ENCODE measurements at regions not wholly inside any gene's neighbourhood (a gene's known extent, or its start where the extent isn't known, plus 50 kb on each side); places are given as distances from the start of the nearest gene placed in this dataset.

GRCh38 chr1:79530055-79530454, 523.5 kb upstream of the ADGRL4 start:
- no peaks in the 10 kb centered on the region for H3K36me3 ChIP-seq (ENCODE audit: insufficient read depth, low read length)
- DNase-seq (no peak), ATAC-seq (ENCODE audit: poor library complexity) (no peak)
- H3K9me3 ChIP-seq (ENCODE audit: control insufficient read depth in 1 of 2, insufficient read depth in 1 of 2, low read length in 2 of 2) = no peaks in the 10 kb centered on the region
- intact Hi-C loops (cut with DNase I, micrococcal nuclease) = no loop called here
- H3K27ac Mint-ChIP-seq = no peak overlapping the region
- H3K27ac ChIP-seq (ENCODE audit: low read depth in 1 of 2, low read length in 2 of 2) = no peak overlapping the region
- H3K27me3 Mint-ChIP-seq = no peaks in the 10 kb centered on the region
- POLR2A ChIA-PET = no interaction called here
- no peak for TF ChIP-seq CTCF (IDR thresholded peaks at IDR 0.05)
- no peaks in the 10 kb centered on the region for H3K27me3 ChIP-seq (ENCODE audit: control insufficient read depth in 1 of 2, insufficient read depth in 2 of 2, low read length in 2 of 2)
- no peaks in the 10 kb centered on the region for H3K36me3 Mint-ChIP-seq (ENCODE audit: low read depth)
- H3K9me3 Mint-ChIP-seq = peaks cover 4% of the 10 kb centered on the region
- H3K4me1 Mint-ChIP-seq (ENCODE audit: low read depth) = no peaks in the 10 kb centered on the region
- H3K4me3 ChIP-seq (ENCODE audit: low read length) = no peak overlapping the region
- CTCF ChIA-PET = no interaction called here
- no peak overlapping the region for H3K4me3 Mint-ChIP-seq
- no peaks in the 10 kb centered on the region for H3K4me1 ChIP-seq (ENCODE audit: insufficient read depth, low read length)

- ATAC-seq (ENCODE audit: poor library complexity) = no peak
- ChIA-PET POLR2A (no interaction called here), CTCF (no interaction called here)
- Histone ChIP-seq H3K27ac (ENCODE audit: low read depth in 1 of 2, low read length in 2 of 2) (no peak overlapping the region), H3K36me3 (ENCODE audit: insufficient read depth, low read length) (no peaks in the 10 kb centered on the region), H3K4me3 (ENCODE audit: low read length) (no peak overlapping the region), H3K9me3 (ENCODE audit: control insufficient read depth in 1 of 2, insufficient read depth in 1 of 2, low read length in 2 of 2) (peaks cover 0 to 6% of the 10 kb centered on the region in 2 experiments), H3K4me1 (ENCODE audit: insufficient read depth, low read length) (no peaks in the 10 kb centered on the region), H3K27me3 (ENCODE audit: control insufficient read depth in 1 of 2, insufficient read depth in 2 of 2, low read length in 2 of 2) (no peaks in the 10 kb centered on the region)
- Mint-ChIP-seq H3K4me1 (ENCODE audit: low read depth) (no peaks in the 10 kb centered on the region), H3K36me3 (ENCODE audit: low read depth) (no peaks in the 10 kb centered on the region), H3K27me3 (no peaks in the 10 kb centered on the region), H3K9me3 (peaks cover 8% of the 10 kb centered on the region), H3K4me3 (no peak overlapping the region), H3K27ac (no peak overlapping the region)
- no peak for TF ChIP-seq CTCF (IDR thresholded peaks at IDR 0.05)
- DNase-seq = no peak
- intact Hi-C loops (cut with DNase I, micrococcal nuclease) = no loop called here
Measured at GRCh38 chr1:79524126-79524525, 517.6 kb upstream of the ADGRL4 start.

- Mint-ChIP-seq H3K36me3 (ENCODE audit: low read depth) (no peaks in the 10 kb centered on the region), H3K27me3 (no peaks in the 10 kb centered on the region), H3K27ac (no peak overlapping the region), H3K4me3 (no peak overlapping the region), H3K4me1 (ENCODE audit: low read depth) (no peaks in the 10 kb centered on the region), H3K9me3 (peaks cover 6% of the 10 kb centered on the region)
- ATAC-seq (ENCODE audit: poor library complexity) (no peak), DNase-seq (no peak)
- peaks cover 6 to 8% of the 10 kb centered on the region in 2 experiments for H3K9me3 ChIP-seq (ENCODE audit: control insufficient read depth in 1 of 2, insufficient read depth in 1 of 2, low read length in 2 of 2)
- no peak overlapping the region for H3K27ac ChIP-seq (ENCODE audit: low read depth in 1 of 2, low read length in 2 of 2)
- no peaks in the 10 kb centered on the region for H3K27me3 ChIP-seq (ENCODE audit: control insufficient read depth in 1 of 2, insufficient read depth in 2 of 2, low read length in 2 of 2)
- ChIA-PET POLR2A (no interaction called here), CTCF (no interaction called here)
- no peaks in the 10 kb centered on the region for H3K36me3 ChIP-seq (ENCODE audit: insufficient read depth, low read length)
- no peak for TF ChIP-seq CTCF (IDR thresholded peaks at IDR 0.05)
- intact Hi-C loops (cut with DNase I, micrococcal nuclease) = no loop called here
- no peak overlapping the region for H3K4me3 ChIP-seq (ENCODE audit: low read length)
- no peaks in the 10 kb centered on the region for H3K4me1 ChIP-seq (ENCODE audit: insufficient read depth, low read length)
Measured at GRCh38 chr1:79519084-79519760, 512.7 kb upstream of the ADGRL4 start.
